ENCODE measurements at regions not wholly inside any gene's neighbourhood (a gene's known extent, or its start where the extent isn't known, plus 50 kb on each side); places are given as distances from the start of the nearest gene placed in this dataset.

DNA sequence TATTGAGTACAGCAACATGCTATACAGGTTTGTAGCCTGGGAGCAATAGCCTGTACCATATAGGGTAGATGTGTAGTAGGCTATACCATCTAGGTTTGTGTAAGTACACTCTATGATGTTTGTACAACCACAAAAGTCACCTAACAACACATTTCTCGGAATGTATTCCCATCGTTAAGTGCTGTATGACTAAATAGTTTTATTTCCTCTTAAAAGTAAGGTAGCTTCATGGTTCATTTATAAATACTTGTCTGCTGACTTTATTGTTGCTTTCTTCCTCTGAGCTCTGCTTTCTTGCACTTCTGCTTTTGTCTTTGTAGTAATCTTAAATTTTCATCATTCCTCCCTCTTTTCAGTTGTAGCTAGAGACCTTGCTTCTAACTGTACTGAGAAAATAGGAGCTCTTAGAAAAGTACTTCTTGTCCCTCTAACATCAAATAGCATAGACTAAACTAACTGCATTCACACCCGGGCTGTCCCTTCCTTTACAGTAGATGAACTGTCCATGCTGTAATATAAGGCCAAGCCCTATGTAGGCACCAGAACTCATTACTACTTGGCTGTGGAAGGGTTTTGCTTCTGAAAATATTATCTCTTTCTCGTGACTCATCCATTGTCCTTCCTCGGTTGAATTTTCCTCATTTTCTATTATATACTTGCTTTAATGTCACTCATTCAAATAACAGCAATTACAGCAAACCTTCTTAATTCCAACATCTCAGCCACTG is 55.4 kb upstream of the FAM3C start:
- H4K20me1 ChIP-seq (ENCODE audit: low read depth), result no peaks in the 10 kb centered on the region
- H3K9me3 ChIP-seq (ENCODE audit: low read depth), result no peaks in the 10 kb centered on the region
- Mint-ChIP-seq H3K27ac (no peak overlapping the region), H3K36me3 (no peaks in the 10 kb centered on the region), H3K9me3 (no peaks in the 10 kb centered on the region), H3K27me3 (ENCODE audit: insufficient read depth, low read depth) (no peaks in the 10 kb centered on the region), H3K4me3 (no peak overlapping the region), H3K4me1 (no peaks in the 10 kb centered on the region)
- DNase-seq (ENCODE audit: low spot score), result no peak
- no peak overlapping the region for H3K4me3 ChIP-seq
- no peak overlapping the region for H2AFZ ChIP-seq (replicated peaks)
- H3K79me2 ChIP-seq (ENCODE audit: low read depth), result no peaks in the 10 kb centered on the region
- H3K36me3 ChIP-seq, result no peaks in the 10 kb centered on the region
- TF ChIP-seq, protein P1, sequence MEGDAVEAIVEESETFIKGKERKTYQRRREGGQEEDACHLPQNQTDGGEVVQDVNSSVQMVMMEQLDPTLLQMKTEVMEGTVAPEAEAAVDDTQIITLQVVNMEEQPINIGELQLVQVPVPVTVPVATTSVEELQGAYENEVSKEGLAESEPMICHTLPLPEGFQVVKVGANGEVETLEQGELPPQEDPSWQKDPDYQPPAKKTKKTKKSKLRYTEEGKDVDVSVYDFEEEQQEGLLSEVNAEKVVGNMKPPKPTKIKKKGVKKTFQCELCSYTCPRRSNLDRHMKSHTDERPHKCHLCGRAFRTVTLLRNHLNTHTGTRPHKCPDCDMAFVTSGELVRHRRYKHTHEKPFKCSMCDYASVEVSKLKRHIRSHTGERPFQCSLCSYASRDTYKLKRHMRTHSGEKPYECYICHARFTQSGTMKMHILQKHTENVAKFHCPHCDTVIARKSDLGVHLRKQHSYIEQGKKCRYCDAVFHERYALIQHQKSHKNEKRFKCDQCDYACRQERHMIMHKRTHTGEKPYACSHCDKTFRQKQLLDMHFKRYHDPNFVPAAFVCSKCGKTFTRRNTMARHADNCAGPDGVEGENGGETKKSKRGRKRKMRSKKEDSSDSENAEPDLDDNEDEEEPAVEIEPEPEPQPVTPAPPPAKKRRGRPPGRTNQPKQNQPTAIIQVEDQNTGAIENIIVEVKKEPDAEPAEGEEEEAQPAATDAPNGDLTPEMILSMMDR (IDR thresholded peaks at IDR 0.05), result no peak
- no peak for TF ChIP-seq EZH2 (IDR thresholded peaks at IDR 0.05)
- no peak for TF ChIP-seq EZH2phosphoT487 (IDR thresholded peaks at IDR 0.05)
- no peaks in the 10 kb centered on the region for H3K27me3 ChIP-seq
- no peak overlapping the region for H3K27ac ChIP-seq
- H3K4me1 ChIP-seq, result peaks cover 5% of the 10 kb centered on the region
- no peak overlapping the region for H3K4me2 ChIP-seq
- peaks cover 7% of the 10 kb centered on the region for H3F3A ChIP-seq (ENCODE audit: low read depth)
- no peak overlapping the region for H3K9ac ChIP-seq

GRCh38 chr7:121450631-121451198 is 54.6 kb upstream of the FAM3C start:
- no peaks in the 10 kb centered on the region for H3K27me3 Mint-ChIP-seq (ENCODE audit: insufficient read depth, low read depth)
- Histone ChIP-seq H3K79me2 (ENCODE audit: low read depth) (no peaks in the 10 kb centered on the region), H3K27me3 (no peaks in the 10 kb centered on the region), H2AFZ (replicated peaks) (no peak overlapping the region), H3K4me1 (peaks cover 5% of the 10 kb centered on the region), H4K20me1 (ENCODE audit: low read depth) (no peaks in the 10 kb centered on the region), H3K9me3 (ENCODE audit: low read depth) (no peaks in the 10 kb centered on the region), H3K36me3 (no peaks in the 10 kb centered on the region), H3K27ac (no peak overlapping the region), H3F3A (ENCODE audit: low read depth) (peaks cover 8% of the 10 kb centered on the region), H3K9ac (no peak overlapping the region), H3K4me2 (no peak overlapping the region), H3K4me3 (no peak overlapping the region)
- no peaks in the 10 kb centered on the region for H3K36me3 Mint-ChIP-seq
- no peaks in the 10 kb centered on the region for H3K9me3 Mint-ChIP-seq
- DNase-seq (ENCODE audit: low spot score), result no peak
- H3K4me1 Mint-ChIP-seq, result no peaks in the 10 kb centered on the region
- no peak overlapping the region for H3K27ac Mint-ChIP-seq
- TF ChIP-seq, protein P1 (IDR thresholded peaks at IDR 0.05), result no peak
- TF ChIP-seq EZH2 (IDR thresholded peaks at IDR 0.05) (no peak), EZH2phosphoT487 (IDR thresholded peaks at IDR 0.05) (no peak)
- H3K4me3 Mint-ChIP-seq, result no peak overlapping the region

DNA sequence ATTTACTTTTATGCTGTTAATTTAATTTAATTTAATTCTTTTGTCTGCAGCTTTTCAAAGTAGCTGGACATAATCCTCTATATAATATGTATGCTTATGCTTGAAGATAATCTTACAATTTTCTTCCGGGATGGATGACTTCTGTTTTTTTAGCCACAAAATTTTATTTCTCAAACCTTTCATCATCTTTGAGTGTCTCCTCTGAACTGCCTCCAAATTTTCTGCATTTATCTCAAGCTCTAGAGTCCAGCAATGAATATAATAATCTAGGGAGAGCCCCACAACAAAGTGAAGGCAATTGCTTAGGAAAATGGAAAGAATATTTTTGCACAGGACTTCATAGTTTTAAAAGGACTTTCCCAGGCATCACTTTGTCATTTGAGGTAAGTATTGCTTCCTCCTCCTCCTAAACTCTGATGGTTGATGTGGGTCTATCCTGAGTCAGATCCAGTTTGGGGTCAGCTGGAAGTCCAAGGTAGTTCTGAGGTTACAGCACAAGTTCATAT is 53.7 kb upstream of the FAM3C start:
- H3K9ac ChIP-seq, result no peak overlapping the region
- H3K27me3 ChIP-seq, result no peaks in the 10 kb centered on the region
- H3K9me3 ChIP-seq (ENCODE audit: low read depth), result no peaks in the 10 kb centered on the region
- no peak overlapping the region for H3K4me2 ChIP-seq
- no peaks in the 10 kb centered on the region for H3K4me1 Mint-ChIP-seq
- peaks cover 14% of the 10 kb centered on the region for H3F3A ChIP-seq (ENCODE audit: low read depth)
- TF ChIP-seq EZH2 (IDR thresholded peaks at IDR 0.05), result no peak
- TF ChIP-seq, protein P1 (IDR thresholded peaks at IDR 0.05), result no peak
- no peak for TF ChIP-seq EZH2phosphoT487 (IDR thresholded peaks at IDR 0.05)
- H2AFZ ChIP-seq (replicated peaks), result no peak overlapping the region
- no peaks in the 10 kb centered on the region for H3K36me3 ChIP-seq
- DNase-seq (ENCODE audit: low spot score), result no peak
- H3K27ac Mint-ChIP-seq, result no peak overlapping the region
- no peak overlapping the region for H3K27ac ChIP-seq
- H3K4me1 ChIP-seq, result peaks cover 5% of the 10 kb centered on the region
- H4K20me1 ChIP-seq (ENCODE audit: low read depth), result no peaks in the 10 kb centered on the region
- H3K27me3 Mint-ChIP-seq (ENCODE audit: insufficient read depth, low read depth), result no peaks in the 10 kb centered on the region
- no peaks in the 10 kb centered on the region for H3K9me3 Mint-ChIP-seq
- no peaks in the 10 kb centered on the region for H3K79me2 ChIP-seq (ENCODE audit: low read depth)
- no peak overlapping the region for H3K4me3 Mint-ChIP-seq
- H3K36me3 Mint-ChIP-seq, result no peaks in the 10 kb centered on the region
- H3K4me3 ChIP-seq, result no peak overlapping the region

All from neural progenitor cell (in vitro differentiated cells).